Germinal center (tissue), 1 donor: ENCODE measurements at regions not wholly inside any gene's neighbourhood (a gene's known extent, or its start where the extent isn't known, plus 50 kb on each side); places are given as distances from the start of the nearest gene placed in this dataset.

Experiments
- DNase-seq: peaks from one replicate; pipeline ENCODE4 v3.0.0; 2012; ENCODE audit warnings: mixed read lengths, low spot score

DNA sequence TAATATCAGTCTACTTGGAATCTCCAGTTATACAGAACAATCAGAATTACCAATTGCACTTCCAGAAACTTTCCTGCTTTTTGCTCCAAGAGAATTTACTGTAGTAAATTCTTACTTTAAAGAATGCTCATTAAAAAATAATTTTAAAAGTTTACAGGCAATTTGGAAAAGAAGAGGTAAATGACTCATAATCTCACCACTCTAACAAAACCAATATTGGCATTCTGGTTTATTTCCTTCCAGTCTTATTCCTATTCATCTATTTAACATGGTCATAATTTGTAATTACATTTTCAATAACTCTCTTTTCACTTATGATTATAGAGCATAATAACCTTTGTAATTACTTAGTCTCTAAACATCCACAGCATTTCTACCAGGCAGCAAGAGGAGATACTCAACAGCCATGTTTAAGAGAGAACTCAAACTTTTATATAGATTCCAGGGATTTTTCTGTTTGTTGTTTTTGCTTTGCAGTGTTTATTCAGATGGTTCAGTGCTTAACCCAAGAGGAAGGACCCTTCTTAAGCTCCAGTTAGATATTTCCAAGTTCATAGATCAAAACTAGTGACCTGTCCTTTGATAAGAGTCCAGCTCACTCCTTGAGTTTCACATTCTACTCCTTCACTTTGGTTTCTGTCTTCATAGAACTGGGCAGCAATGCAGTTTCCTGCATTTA, 464.7 kb downstream of the TXNL1 start:
- DNase-seq = no peak

- no peak for DNase-seq
These were observed 465.9 kb downstream of the TXNL1 start for GRCh38 chr18:56172527-56172926.

GRCh38 chr18:56171848-56172247, 466.5 kb downstream of the TXNL1 start:
- no peak for DNase-seq

DNA sequence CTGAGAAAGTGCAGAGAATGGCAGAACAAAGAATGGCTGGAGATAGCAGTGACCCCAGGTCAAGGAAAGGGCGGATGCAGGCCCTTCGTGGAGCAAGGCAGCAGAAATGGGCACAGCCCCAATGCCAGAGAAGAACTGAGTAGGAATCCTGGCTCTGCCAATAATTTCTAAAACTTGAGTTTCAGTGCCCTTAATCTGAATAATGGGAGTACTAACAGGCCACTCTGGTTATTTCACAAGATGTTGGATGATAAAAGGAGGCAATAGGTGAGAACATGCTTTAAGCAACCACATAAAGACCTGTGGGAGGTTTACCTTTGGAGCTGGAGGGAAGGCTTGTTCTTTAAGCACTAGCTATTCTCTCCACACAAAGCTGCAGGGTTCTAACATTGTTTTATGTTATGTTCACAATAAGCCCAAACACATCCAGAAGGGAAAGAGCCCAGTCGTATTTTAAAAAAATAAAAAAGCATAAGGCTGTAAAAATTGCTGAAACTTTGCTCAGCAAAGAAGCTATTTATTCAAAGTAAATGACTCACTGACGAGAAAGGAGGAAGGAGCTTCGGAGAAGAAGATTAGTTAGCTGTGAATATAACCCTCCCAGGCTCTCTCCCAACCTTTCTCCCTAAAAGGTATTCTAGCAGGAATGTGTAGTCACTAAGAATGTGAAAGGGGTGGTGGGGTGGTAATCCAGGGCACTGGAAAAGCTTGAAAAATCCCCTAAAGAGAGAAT, 470.2 kb downstream of the TXNL1 start:
- no peak for DNase-seq

DNA sequence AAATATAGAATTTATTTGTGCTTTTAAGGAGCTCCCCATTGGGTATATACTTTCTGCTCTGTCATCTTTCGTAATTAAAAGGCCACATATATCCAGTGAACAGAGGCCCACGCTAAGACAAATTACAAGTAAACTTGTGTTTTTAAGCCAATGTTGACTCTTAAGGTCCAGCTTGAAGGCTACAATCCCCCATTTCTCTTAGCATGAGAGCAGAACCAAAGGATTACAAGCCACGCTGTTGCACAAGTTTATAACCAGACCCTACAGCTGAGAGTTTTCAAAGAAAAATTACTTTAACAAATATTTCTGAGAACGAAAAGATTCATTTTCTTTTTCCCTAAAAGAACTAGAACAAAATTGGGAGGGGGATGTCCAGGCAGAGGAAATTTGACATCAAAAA, 471.0 kb downstream of the TXNL1 start:
- DNase-seq = no peak

DNA sequence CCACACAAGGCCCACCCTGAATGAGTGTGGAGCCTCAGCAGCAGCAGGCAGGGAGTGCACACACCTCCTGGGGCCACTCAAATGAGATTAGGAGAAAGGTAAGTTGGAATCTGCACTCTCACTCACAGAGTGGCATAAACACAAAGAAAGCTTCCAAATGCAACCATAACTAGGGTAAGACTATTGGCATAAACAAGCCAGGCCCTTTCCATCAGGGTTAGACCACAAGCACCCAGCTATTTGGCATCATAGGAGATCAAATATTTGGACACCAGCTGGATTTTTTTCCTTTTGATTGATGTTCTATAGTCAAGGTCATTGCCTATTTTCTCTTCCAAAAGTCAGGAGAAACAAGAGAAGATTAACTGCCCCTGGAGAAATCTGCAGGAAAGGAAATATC, 471.5 kb downstream of the TXNL1 start:
- DNase-seq = no peak

DNA sequence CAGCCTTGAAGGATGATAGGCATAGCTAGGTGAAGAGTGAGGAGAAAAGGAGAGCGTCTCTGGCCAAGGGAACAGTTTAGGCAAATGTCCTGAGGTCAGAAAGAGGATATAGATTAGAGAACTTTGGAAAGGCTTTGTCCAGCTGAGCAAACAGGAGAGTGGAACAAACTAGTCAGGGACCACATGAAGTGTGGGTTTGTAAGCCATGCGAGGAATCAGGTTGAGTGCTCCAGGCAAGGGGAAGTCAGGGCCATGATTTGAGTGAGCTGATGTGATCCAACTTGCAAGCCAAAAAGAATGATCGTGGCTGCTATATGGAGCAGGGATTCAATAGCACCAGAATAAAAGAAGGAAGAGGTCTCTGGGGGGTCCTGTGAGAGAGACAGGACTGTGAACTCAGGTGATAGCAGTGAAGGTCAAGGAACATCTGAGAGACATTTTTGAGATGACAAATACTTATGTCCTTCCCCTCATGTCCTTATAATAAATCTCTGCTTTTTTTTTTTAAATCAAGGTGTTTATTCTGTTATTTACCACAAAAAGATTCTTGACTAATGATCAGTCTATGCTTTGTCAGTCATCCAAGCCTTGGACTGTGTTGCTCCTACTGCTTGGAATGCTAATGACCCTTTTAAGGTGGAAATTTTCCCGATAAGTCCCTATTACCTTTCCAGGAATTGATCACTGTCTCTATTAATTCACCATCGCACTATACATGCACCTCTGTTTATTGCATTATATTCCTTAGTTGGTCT, 472.6 kb downstream of the TXNL1 start:
- no peak for DNase-seq

GRCh38 chr18:56162311-56163265, 475.8 kb downstream of the TXNL1 start:
- DNase-seq = no peak

GRCh38 chr18:56161566-56162260, 476.7 kb downstream of the TXNL1 start:
- no peak for DNase-seq

GRCh38 chr18:56158676-56159075, 479.7 kb downstream of the TXNL1 start:
- DNase-seq = no peak

- DNase-seq = no peak
These were observed 480.9 kb downstream of the TXNL1 start for GRCh38 chr18:56157541-56157940.

DNA sequence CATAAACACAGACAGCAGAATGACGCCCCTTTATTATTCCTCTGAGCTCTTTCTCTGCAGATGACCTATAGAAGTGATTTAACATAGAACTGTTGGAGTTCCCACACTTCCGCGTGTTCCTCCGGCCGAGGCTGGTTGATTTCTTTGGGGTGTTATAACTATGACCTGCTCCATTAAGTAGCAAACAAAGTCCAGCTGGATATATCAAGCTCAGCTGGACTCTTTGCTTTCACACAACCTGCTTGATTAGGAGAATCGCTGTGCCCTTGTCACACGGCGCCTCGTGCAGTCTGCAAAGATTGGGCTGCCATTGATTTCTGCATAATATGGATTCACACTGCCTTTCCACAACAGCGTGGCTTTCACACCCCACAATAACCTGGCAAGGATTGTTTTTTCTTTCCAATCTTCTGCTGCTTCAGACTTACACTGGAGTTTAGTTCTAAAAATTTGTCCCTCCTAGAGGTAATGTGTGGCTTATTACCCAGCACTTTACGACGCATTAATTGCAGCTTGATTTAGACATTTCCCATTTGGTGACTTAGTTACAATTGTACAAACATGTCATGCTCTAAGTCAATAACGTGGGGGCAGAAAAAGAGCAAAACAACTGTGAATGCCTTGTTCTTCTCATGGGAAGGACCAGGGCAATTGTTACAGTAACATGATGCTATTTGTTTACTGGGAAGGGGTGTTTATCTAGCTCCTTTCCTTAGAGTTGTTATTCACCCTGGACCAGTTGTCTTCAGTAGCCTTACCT, 485.7 kb downstream of the TXNL1 start:
- DNase-seq = no peak

GRCh38 chr18:56148373-56148772, 490.0 kb downstream of the TXNL1 start:
- no peak for DNase-seq

DNA sequence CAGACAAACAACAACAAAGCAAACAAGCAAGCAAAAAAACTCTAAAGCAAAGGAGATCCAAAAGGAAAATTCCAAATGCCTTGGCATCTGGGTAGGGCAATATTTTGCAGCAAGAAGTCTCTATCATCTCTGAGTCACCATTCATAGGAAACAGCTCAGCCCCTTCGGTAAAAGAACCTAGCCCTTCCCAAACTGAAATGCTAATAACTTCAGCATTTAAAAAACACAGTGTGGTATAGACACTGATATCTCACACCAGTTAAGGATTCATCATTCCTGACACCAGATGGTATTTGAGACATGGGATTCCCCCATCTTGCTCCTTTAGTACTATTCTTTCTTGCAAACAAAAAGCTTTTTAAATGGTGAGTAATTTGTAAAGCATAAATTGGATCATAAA, 491.8 kb downstream of the TXNL1 start:
- no peak for DNase-seq

GRCh38 chr18:56142001-56142400, 496.4 kb downstream of the TXNL1 start:
- DNase-seq = no peak

DNA sequence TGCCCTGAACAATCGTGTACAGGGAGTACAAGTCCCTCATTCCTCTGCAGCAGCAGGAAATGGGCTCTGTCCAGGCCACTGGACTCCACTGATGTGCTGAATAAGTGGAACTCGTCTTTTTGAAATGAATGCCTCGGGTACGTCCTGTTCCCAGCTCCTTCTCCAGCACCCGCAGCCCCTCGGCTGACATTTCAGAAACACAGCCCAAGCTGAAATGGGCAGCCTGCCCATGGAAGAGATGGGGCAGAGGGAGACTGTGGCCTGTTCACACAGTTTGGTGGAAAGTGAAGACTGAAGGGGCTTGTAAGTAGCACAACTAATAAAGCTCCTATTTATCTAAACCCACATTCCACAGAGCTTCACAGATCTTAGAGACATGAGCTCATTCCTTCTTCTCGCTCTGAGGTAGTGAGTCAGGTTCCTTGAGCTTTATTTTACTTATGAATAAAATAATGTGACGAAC, 498.6 kb downstream of the TXNL1 start:
- no peak for DNase-seq

DNA sequence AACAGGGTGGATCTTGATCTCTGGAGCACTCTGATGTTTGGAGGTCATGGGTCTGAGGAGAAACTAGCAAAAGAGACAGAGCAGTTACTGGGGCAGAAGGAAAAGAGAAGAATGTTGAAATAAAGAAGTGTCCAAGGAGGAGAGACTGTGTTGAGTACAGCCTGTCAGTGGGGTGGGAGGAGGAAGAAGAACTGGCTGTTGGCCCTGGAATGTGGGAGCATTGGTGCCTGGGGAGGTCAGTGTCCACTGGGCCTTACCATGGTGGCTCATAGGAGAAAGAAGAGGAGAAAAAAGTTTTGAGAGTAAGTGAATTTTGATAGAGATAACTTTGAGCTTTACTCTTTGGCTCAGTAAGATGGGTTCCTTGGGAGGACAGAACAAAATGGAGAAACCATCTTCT, 499.0 kb downstream of the TXNL1 start:
- DNase-seq = no peak

GRCh38 chr18:56136105-56136504, 502.3 kb downstream of the TXNL1 start:
- no peak for DNase-seq

DNA sequence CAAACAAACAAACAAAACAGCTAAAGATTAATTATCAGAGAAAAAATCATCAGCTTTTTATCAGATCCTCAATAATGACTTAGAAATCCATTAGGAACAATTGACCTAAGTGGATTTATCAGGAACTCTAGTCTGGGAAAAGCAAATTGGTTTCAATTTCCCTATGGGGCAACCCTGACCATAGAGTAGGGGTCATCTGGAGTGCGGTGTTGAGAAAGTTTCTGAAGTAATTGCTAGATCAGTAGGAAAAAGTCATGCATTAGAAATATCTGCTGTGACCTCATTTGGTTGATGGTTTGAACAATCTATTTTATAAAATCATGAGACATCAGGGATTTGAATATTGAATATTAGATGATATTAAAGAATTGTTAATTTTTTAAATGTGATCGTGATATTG, 507.9 kb downstream of the TXNL1 start:
- no peak for DNase-seq

GRCh38 chr18:56128153-56128791, 510.1 kb downstream of the TXNL1 start:
- no peak for DNase-seq
